Peyer's patch (tissue), 4 donors: ENCODE measurements at regions not wholly inside any gene's neighbourhood (a gene's known extent, or its start where the extent isn't known, plus 50 kb on each side); places are given as distances from the start of the nearest gene placed in this dataset.

Experiments
- POLR2A ChIP-seq, 2 donors: fragments of 450-650 bp; IDR thresholded peaks; one replicate each; pipeline ENCODE4 v1.5.1; 2017; ENCODE audit warnings: antibody characterized with exemption in 2 of 2, mild to moderate bottlenecking in 2 of 2, moderate library complexity in 2 of 2
- TF ChIP-seq, protein P1 (sequence below), 6 experiments: fragments of 450-650 bp in 4 of 6; fragments of 200-600 bp in 2 of 6; sonication (generic) in 1 of 6; IDR thresholded peaks; one replicate each; pipeline ENCODE4 v1.5.1; 2017 to 2019; ENCODE audit warnings: antibody characterized with exemption in 6 of 6, mild to moderate bottlenecking in 3 of 6, moderate library complexity in 1 of 6

DNA sequence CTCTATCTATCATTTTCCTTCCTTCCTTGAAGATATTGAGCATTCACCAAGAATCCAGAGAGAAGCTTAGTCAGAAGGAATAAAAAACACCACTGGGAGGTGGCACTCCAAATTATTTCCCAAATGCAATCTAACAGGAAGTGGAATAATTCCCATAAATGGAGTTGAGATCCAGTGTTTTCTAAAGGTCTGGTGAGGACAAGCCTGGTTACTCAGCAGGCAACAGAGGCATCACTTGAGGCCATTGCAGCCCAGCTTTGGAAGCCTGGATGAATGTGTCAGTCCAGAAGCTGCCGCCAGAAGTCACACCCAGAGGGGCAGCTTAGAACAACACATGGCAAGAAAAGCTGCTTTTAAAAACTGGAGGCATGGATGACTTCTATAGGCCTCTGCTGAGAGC, 288.9 kb upstream of the KLF6 start:
- TF ChIP-seq, protein P1, sequence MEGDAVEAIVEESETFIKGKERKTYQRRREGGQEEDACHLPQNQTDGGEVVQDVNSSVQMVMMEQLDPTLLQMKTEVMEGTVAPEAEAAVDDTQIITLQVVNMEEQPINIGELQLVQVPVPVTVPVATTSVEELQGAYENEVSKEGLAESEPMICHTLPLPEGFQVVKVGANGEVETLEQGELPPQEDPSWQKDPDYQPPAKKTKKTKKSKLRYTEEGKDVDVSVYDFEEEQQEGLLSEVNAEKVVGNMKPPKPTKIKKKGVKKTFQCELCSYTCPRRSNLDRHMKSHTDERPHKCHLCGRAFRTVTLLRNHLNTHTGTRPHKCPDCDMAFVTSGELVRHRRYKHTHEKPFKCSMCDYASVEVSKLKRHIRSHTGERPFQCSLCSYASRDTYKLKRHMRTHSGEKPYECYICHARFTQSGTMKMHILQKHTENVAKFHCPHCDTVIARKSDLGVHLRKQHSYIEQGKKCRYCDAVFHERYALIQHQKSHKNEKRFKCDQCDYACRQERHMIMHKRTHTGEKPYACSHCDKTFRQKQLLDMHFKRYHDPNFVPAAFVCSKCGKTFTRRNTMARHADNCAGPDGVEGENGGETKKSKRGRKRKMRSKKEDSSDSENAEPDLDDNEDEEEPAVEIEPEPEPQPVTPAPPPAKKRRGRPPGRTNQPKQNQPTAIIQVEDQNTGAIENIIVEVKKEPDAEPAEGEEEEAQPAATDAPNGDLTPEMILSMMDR (IDR thresholded peaks at IDR 0.05): no peak
- no peak for TF ChIP-seq POLR2A (IDR thresholded peaks at IDR 0.05)
